MM.1S (cell line): ENCODE measurements at regions not wholly inside any gene's neighbourhood (a gene's known extent, or its start where the extent isn't known, plus 50 kb on each side); places are given as distances from the start of the nearest gene placed in this dataset.

Experiments
- CTCF ChIP-seq: fragments of 300-600 bp; sonication (generic); IDR thresholded peaks from 2 replicates; pipeline ENCODE4 v1.5.1; 2016; ENCODE audit warnings: antibody characterized with exemption, low read length, mixed read lengths
- EZH2 ChIP-seq: fragments of 300-600 bp; sonication (generic); optimal IDR thresholded peaks from 2 replicates; pipeline ENCODE3; 2017; ENCODE audit warnings: low read depth, mild to moderate bottlenecking, antibody characterized with exemption, low read length, mixed read lengths
- EZH2phosphoT487 ChIP-seq: fragments of 300-600 bp; sonication (generic); IDR thresholded peaks from 2 replicates; pipeline ENCODE4 v1.6.1; 2018; ENCODE audit warnings: antibody characterized with exemption, low read length

GRCh38 chr1:87174724-87175245 lies 153.9 kb upstream of the LMO4 start:
- TF ChIP-seq CTCF (no peak), EZH2 (no peak), EZH2phosphoT487 (no peak)
